H1 (cell line): ENCODE measurements at regions not wholly inside any gene's neighbourhood (a gene's known extent, or its start where the extent isn't known, plus 50 kb on each side); places are given as distances from the start of the nearest gene placed in this dataset.

Experiments used
- HDAC6 ChIP-seq: IDR thresholded peaks from one replicate; pipeline ENCODE4 v1.7.1; 2012; ENCODE audit warnings: low read depth, mild to moderate bottlenecking, inconsistent platforms, low read length, moderate library complexity
- SRF ChIP-seq: IDR thresholded peaks from 2 replicates; pipeline ENCODE4 v1.6.1; 2011; ENCODE audit warnings: mild to moderate bottlenecking, low read depth, low read length, moderate library complexity

DNA sequence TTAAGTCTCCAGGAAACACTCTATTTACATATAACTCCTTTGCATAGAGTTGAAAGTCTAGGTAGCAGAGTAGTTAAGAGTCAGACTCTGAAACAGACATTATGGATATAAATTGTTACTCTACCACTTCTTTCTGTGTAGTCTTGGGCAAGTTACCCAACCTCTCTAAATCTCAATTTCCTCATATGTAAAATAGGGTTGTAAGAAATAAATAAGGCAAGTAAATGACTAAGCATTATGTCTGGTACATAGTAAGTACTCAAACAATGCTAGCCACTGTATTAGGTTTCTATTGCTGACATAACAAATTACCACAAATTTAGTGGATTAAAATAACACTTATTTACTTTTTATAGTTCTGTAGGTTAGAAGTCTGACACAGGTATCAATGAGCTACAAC, 394.1 kb downstream of the PRDM5 start:
- TF ChIP-seq HDAC6 (no peak), SRF (no peak)
